ENCODE measurements at regions not wholly inside any gene's neighbourhood (a gene's known extent, or its start where the extent isn't known, plus 50 kb on each side); places are given as distances from the start of the nearest gene placed in this dataset.

GRCh38 chr7:155213955-155214740 lies 83.5 kb upstream of the INSIG1 start:
- DNase-seq (ENCODE audit: low spot score): peak; percentile 50
- peak overlapping the region; percentile 60 for H3K27ac ChIP-seq
- no peaks in the 10 kb centered on the region for H4K20me1 ChIP-seq (ENCODE audit: insufficient read depth, poor library complexity, severe bottlenecking)
- H2AFZ ChIP-seq: no peak overlapping the region
- no peaks in the 10 kb centered on the region for H3K36me3 ChIP-seq (replicated peaks; ENCODE audit: insufficient read depth, low read depth)
- no peaks in the 10 kb centered on the region for H3K79me2 ChIP-seq
- 35% methylated on average over 26 of the region's 26 CpGs for WGBS (ENCODE audit: low lambda C conversion rate, missing lambda C conversion rate)
- TF ChIP-seq CTCF (IDR thresholded peaks at IDR 0.05; ENCODE audit: poor library complexity) (no peak), EZH2phosphoT487 (IDR thresholded peaks at IDR 0.05; ENCODE audit: low read depth, severe bottlenecking, unreplicated experiment) (no peak), EZH2 (IDR thresholded peaks at IDR 0.05; ENCODE audit: borderline replicate concordance) (no peak)
- H3K9me3 ChIP-seq (ENCODE audit: low read depth): no peaks in the 10 kb centered on the region
- H3K27me3 ChIP-seq: no peaks in the 10 kb centered on the region
- peak overlapping the region; percentile 71 for H3K4me2 ChIP-seq
- H3K4me3 ChIP-seq: no peak overlapping the region
- no peaks in the 10 kb centered on the region for H3K9me2 ChIP-seq (replicated peaks; ENCODE audit: insufficient read depth)
- peaks cover 15% of the 10 kb centered on the region for H3K4me1 ChIP-seq (ENCODE audit: insufficient read depth)

- TF ChIP-seq EZH2phosphoT487 (IDR thresholded peaks at IDR 0.05; ENCODE audit: low read depth, severe bottlenecking, unreplicated experiment): no peak
- no peak for TF ChIP-seq CTCF (IDR thresholded peaks at IDR 0.05; ENCODE audit: poor library complexity)
- TF ChIP-seq EZH2 (IDR thresholded peaks at IDR 0.05; ENCODE audit: borderline replicate concordance): no peak
- Histone ChIP-seq H3K4me1 (ENCODE audit: insufficient read depth) (peaks cover 15% of the 10 kb centered on the region), H3K27ac (no peak overlapping the region), H4K20me1 (ENCODE audit: insufficient read depth, poor library complexity, severe bottlenecking) (no peaks in the 10 kb centered on the region), H3K36me3 (replicated peaks; ENCODE audit: insufficient read depth, low read depth) (no peaks in the 10 kb centered on the region), H3K4me3 (no peak overlapping the region), H3K9me2 (replicated peaks; ENCODE audit: insufficient read depth) (no peaks in the 10 kb centered on the region), H3K4me2 (no peak overlapping the region), H3K9me3 (ENCODE audit: low read depth) (no peaks in the 10 kb centered on the region), H3K27me3 (no peaks in the 10 kb centered on the region), H2AFZ (no peak overlapping the region), H3K79me2 (no peaks in the 10 kb centered on the region)
- WGBS (ENCODE audit: low lambda C conversion rate, missing lambda C conversion rate): 76% methylated on average over 7 of the region's 7 CpGs
- DNase-seq (ENCODE audit: low spot score): no peak
Measured at GRCh38 chr7:155215576-155216325, 81.9 kb upstream of the INSIG1 start.

GRCh38 chr7:155216475-155217272 lies 81.0 kb upstream of the INSIG1 start:
- no peaks in the 10 kb centered on the region for H3K9me2 ChIP-seq (replicated peaks; ENCODE audit: insufficient read depth)
- DNase-seq (ENCODE audit: low spot score): no peak
- no peaks in the 10 kb centered on the region for H3K79me2 ChIP-seq
- H3K27me3 ChIP-seq: no peaks in the 10 kb centered on the region
- no peak overlapping the region for H3K27ac ChIP-seq
- H3K36me3 ChIP-seq (replicated peaks; ENCODE audit: insufficient read depth, low read depth): no peaks in the 10 kb centered on the region
- H3K9me3 ChIP-seq (ENCODE audit: low read depth): no peaks in the 10 kb centered on the region
- no peak overlapping the region for H3K4me3 ChIP-seq
- H3K4me2 ChIP-seq: no peak overlapping the region
- H4K20me1 ChIP-seq (ENCODE audit: insufficient read depth, poor library complexity, severe bottlenecking): no peaks in the 10 kb centered on the region
- H2AFZ ChIP-seq: no peak overlapping the region
- 90% methylated on average over 8 of the region's 8 CpGs for WGBS (ENCODE audit: low lambda C conversion rate, missing lambda C conversion rate)
- TF ChIP-seq EZH2phosphoT487 (IDR thresholded peaks at IDR 0.05; ENCODE audit: low read depth, severe bottlenecking, unreplicated experiment) (no peak), EZH2 (IDR thresholded peaks at IDR 0.05; ENCODE audit: borderline replicate concordance) (no peak), CTCF (IDR thresholded peaks at IDR 0.05; ENCODE audit: poor library complexity) (no peak)
- H3K4me1 ChIP-seq (ENCODE audit: insufficient read depth): peaks cover 15% of the 10 kb centered on the region

Measured in hepatocyte (in vitro differentiated cells).